GM13977 (cell line): ENCODE measurements at regions not wholly inside any gene's neighbourhood (a gene's known extent, or its start where the extent isn't known, plus 50 kb on each side); places are given as distances from the start of the nearest gene placed in this dataset.

Experiments
- DNase-seq: peaks from one replicate; pipeline ENCODE4 v3.0.0; 2012; ENCODE audit warnings: low spot score
- CTCF ChIP-seq: IDR thresholded peaks from 2 replicates; pipeline ENCODE4 v1.5.1; 2012; ENCODE audit warnings: mild to moderate bottlenecking, control low read depth; ENCODE audit not compliant: insufficient read depth; ENCODE audit errors: extremely low read depth, missing control alignments
- in situ Hi-C: fragments of 300-500 bp; cut with MboI; formaldehyde crosslinking; loops from one replicate; pipeline ENCODE4 v1.12.0; 2022; ENCODE audit warnings: low sequenced_read_pairs, low pct_unique_long_range_greater_than_20kb, mixed read lengths, inconsistent platforms; ENCODE audit not compliant: unreplicated experiment

DNA sequence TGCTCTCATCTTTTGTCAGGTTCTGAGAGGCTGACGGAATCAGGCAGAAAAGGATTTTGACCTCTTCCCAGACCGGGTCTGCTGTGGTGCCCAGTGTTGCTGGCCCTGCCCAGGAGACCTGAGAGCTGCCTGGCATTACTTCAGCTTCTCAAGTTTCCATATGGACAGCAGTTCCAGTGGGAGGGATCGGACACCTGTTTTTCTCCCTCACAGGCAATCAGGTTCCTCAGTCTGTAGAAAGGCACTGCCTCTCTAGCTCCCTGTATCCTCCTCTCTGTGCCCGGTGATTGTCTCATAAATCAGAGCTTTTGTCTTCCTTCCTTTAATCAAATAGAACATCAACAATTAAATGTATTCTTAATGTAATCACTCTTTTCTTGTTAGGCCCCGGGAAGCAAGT, 198.7 kb downstream of the SEMA6A start:
- in situ Hi-C loops, result no loop called here
- no peak for DNase-seq
- no peak for TF ChIP-seq CTCF

DNA sequence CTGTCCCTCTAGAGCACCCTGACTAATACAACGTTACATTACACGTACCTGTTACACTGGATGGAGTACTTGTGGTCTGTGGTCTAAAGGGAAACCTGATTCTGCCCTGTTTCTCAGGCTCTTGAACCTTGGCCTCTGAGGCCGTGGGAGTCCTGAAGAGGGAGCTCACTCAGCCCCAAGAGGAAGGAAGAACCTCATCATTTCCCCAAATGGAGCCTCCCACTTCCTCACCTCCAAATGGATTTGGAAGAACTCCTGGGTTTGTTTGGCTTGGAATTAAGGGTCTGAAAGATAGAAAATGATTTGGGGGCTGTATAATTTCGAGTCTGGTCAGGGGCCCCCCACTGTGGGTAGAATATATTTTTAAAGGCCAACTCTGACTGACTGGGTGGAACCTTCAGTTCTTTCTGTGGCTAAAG, 200.2 kb downstream of the SEMA6A start:
- DNase-seq, result peak; percentile 34
- TF ChIP-seq CTCF, result peak; percentile 18
- in situ Hi-C loops, result no loop called here

- no peak for TF ChIP-seq CTCF
Measured at GRCh38 chr5:116372931-116373597, 201.6 kb downstream of the SEMA6A start.

GRCh38 chr5:116371935-116372334, 202.7 kb downstream of the SEMA6A start:
- TF ChIP-seq CTCF, result no peak
- no peak for DNase-seq
- in situ Hi-C loops, result no loop called here

More at GRCh38 chr5:116372931-116373597, 201.6 kb downstream of the SEMA6A start:
- in situ Hi-C loops, result no loop called here
- DNase-seq, result no peak

- no peak for TF ChIP-seq CTCF
- DNase-seq, result no peak
- in situ Hi-C loops, result no loop called here
Measured at GRCh38 chr5:116371431-116371830, 203.2 kb downstream of the SEMA6A start.

DNA sequence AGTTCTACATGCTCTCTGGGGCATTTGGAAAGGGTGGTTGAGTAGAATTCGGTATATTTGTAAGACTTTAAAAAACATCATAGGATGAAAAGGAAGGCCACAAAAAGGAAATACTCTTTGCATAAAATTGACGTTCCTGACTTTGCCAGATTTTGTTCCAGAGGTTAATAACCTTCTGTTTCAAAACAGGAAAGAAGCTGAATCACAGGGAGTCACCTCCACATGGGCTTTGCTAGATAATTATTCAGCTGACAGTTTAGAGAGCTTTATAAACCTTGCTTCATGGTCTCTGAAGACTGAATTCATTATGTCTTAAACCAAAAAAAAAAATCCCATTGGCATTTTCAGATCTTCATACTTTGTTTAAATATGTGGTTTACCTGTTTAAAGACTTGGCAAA, 203.7 kb downstream of the SEMA6A start:
- DNase-seq, result no peak
- TF ChIP-seq CTCF, result no peak
- in situ Hi-C loops, result no loop called here
